ENCODE measurements at regions not wholly inside any gene's neighbourhood (a gene's known extent, or its start where the extent isn't known, plus 50 kb on each side); places are given as distances from the start of the nearest gene placed in this dataset.

GRCh38 chr18:11324510-11324909 is 175.1 kb upstream of the PIEZO2 start:
- TF ChIP-seq POLR2A (IDR thresholded peaks at IDR 0.05) (no peak), CTCF (IDR thresholded peaks at IDR 0.05) (no peak)
